Panc1 (cell line): ENCODE measurements at regions not wholly inside any gene's neighbourhood (a gene's known extent, or its start where the extent isn't known, plus 50 kb on each side); places are given as distances from the start of the nearest gene placed in this dataset.

Experiments
- ATAC-seq: fragments of 200-7000 bp; cut with Tn5 transposase; 2 replicates; pipeline ENCODE4 v1.9.1; 2020; ENCODE audit warnings: mild to moderate bottlenecking, moderate library complexity
- BruUV-seq: library from RNA; stranded (reverse); fragments of 400-500 nt; replicated peaks from 2 replicates; lab custom pipeline; 2021; lab: Mats Ljungman, UMichigan
- CTCF ChIA-PET: fragments of 300-600 bp; sonication (Branson Sonifier 250); formaldehyde crosslinking; loops from one replicate; lab custom pipeline; 2022; ENCODE audit warnings: antibody characterized with exemption; lab: Charles Lee
- POLR2A ChIA-PET: fragments of 300-600 bp; sonication (Branson Sonifier 250); formaldehyde crosslinking; loops from one replicate; lab custom pipeline; 2022; ENCODE audit warnings: antibody characterized with exemption; lab: Charles Lee
- DNase-seq: peaks from one replicate; pipeline ENCODE4 v3.0.0-alpha.2; 2010; ENCODE audit warnings: low read depth, low spot score
- H3K27ac ChIP-seq: 2 replicates; pipeline ENCODE4 v1.5.1; 2011; ENCODE audit warnings: mild to moderate bottlenecking, low read length, inconsistent platforms
- H3K27me3 ChIP-seq: fragments of 200-500 bp; sonication (Bioruptor generic); 2 replicates; pipeline ENCODE4 v1.6.0; 2014; ENCODE audit warnings: low read length, inconsistent platforms; ENCODE audit not compliant: control insufficient read depth, insufficient read depth
- H3K36me3 ChIP-seq: fragments of 200-500 bp; sonication (Bioruptor generic); 2 replicates; pipeline ENCODE4 v1.5.1; 2014; ENCODE audit warnings: inconsistent platforms, mild to moderate bottlenecking, low read length, moderate library complexity; ENCODE audit not compliant: control insufficient read depth, insufficient read depth
- H3K4me1 ChIP-seq: 2 replicates; pipeline ENCODE4 v1.5.1; 2011; ENCODE audit warnings: inconsistent platforms, mild to moderate bottlenecking, low read length, moderate library complexity; ENCODE audit not compliant: control insufficient read depth, insufficient read depth
- H3K4me3 ChIP-seq, 2 experiments: 2 replicates each; pipeline ENCODE4 v1.5.1; 2011 to 2012; ENCODE audit warnings: low read depth in 2 of 2, low read length in 2 of 2, mild to moderate bottlenecking in 2 of 2, inconsistent platforms in 1 of 2, moderate library complexity in 1 of 2
- H3K9me3 ChIP-seq: fragments of 200-500 bp; sonication (Bioruptor generic); 2 replicates; pipeline ENCODE4 v1.5.1; 2014; ENCODE audit warnings: low read depth, mild to moderate bottlenecking, inconsistent platforms, low read length, moderate library complexity; ENCODE audit not compliant: control insufficient read depth, insufficient read depth
- POLR2AphosphoS5 ChIP-seq: IDR thresholded peaks from 2 replicates; pipeline ENCODE4 v1.6.1; 2012; ENCODE audit warnings: mild to moderate bottlenecking, low read depth, low read length, moderate library complexity
- SIN3A ChIP-seq: IDR thresholded peaks from 2 replicates; pipeline ENCODE4 v1.6.1; 2012; ENCODE audit warnings: low read depth, mild to moderate bottlenecking, low read length, moderate library complexity, borderline replicate concordance; ENCODE audit not compliant: insufficient read depth
- TCF7L2 ChIP-seq: IDR thresholded peaks from 2 replicates; pipeline ENCODE4 v1.6.1; 2011; ENCODE audit warnings: mild to moderate bottlenecking, low read depth, low read length, inconsistent platforms
- in situ Hi-C: cut with HindIII; loops from 2 replicates; pipeline ENCODE4 v1.10.0; 2016; ENCODE audit warnings: low sequenced_read_pairs, low pct_unique_long_range_greater_than_20kb
- intact Hi-C: fragments of 100-400 bp; cut with micrococcal nuclease; formaldehyde crosslinking; loops from one replicate; pipeline ENCODE4 v1.10.0; 2022; ENCODE audit not compliant: unreplicated experiment
- TF ChIP-seq, protein P1 (sequence below), 2 experiments: IDR thresholded peaks; 2 replicates each; pipeline ENCODE4 v1.6.1; 2011 to 2012; ENCODE audit warnings: low read depth in 2 of 2, control low read depth in 1 of 2, low read length in 1 of 2, mild to moderate bottlenecking in 1 of 2, moderate library complexity in 1 of 2; ENCODE audit not compliant: insufficient read depth in 1 of 2
- TF ChIP-seq, protein P2 (sequence below): fragments of 450-650 bp; IDR thresholded peaks from 2 replicates; pipeline ENCODE4 v1.5.1; 2017; ENCODE audit warnings: mild to moderate bottlenecking

DNA sequence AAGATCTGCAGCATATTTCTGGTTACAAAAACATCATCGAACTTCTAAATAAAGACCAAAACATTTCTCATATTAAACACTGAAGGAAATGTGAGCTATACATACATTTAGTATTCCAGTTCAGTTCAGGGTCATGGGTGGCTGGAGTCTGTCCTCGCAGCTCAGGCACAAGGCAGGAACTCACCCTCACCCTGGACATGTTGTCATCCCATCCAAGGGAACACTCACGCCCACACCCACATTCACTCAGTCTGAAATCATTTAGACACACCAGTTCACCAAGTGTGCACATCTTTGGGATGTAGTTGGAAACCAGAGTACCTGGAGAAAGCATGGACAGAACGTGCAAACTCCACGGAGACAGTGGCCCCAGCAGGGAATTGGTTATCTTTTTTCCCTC, 481.0 kb downstream of the RASEF start:
- Histone ChIP-seq H3K36me3 (no peaks in the 10 kb centered on the region), H3K4me3 (no peak overlapping the region), H3K9me3 (no peaks in the 10 kb centered on the region), H3K27me3 (no peaks in the 10 kb centered on the region), H3K27ac (no peak overlapping the region), H3K4me1 (no peaks in the 10 kb centered on the region)
- in situ Hi-C loops, result no loop called here
- BruUV-seq, result no TSS peak
- ChIA-PET CTCF (no interaction called here), POLR2A (no interaction called here)
- DNase-seq, result no peak
- no peak for ATAC-seq
- intact Hi-C loops, result no loop called here
- no peak for TF ChIP-seq POLR2AphosphoS5
- TF ChIP-seq, protein P1, sequence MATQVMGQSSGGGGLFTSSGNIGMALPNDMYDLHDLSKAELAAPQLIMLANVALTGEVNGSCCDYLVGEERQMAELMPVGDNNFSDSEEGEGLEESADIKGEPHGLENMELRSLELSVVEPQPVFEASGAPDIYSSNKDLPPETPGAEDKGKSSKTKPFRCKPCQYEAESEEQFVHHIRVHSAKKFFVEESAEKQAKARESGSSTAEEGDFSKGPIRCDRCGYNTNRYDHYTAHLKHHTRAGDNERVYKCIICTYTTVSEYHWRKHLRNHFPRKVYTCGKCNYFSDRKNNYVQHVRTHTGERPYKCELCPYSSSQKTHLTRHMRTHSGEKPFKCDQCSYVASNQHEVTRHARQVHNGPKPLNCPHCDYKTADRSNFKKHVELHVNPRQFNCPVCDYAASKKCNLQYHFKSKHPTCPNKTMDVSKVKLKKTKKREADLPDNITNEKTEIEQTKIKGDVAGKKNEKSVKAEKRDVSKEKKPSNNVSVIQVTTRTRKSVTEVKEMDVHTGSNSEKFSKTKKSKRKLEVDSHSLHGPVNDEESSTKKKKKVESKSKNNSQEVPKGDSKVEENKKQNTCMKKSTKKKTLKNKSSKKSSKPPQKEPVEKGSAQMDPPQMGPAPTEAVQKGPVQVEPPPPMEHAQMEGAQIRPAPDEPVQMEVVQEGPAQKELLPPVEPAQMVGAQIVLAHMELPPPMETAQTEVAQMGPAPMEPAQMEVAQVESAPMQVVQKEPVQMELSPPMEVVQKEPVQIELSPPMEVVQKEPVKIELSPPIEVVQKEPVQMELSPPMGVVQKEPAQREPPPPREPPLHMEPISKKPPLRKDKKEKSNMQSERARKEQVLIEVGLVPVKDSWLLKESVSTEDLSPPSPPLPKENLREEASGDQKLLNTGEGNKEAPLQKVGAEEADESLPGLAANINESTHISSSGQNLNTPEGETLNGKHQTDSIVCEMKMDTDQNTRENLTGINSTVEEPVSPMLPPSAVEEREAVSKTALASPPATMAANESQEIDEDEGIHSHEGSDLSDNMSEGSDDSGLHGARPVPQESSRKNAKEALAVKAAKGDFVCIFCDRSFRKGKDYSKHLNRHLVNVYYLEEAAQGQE (IDR thresholded peaks at IDR 0.05; ENCODE audit: insufficient read depth in 1 of 2, low read depth in 2 of 2, low read length in 1 of 2), result no peak

DNA sequence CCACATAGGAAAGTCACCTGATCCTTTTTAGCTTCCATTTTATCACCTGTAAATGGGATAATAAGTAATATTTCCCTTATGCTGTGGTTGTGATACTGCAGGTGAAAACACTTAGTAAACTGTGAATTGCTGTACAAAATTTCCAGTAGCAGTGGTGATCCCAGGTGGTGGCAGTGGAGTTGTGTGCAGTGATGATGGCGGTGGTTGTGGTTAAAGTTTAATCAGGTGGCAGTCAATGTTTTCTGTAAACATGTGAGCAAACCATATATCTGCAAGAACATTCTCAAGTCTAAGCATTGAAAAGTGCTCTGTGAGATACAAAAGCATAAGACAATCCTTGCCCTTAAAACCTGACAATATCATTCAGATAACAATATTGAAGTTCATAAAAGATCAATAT, 480.2 kb downstream of the RASEF start:
- Histone ChIP-seq H3K9me3 (no peaks in the 10 kb centered on the region), H3K27ac (no peak overlapping the region), H3K36me3 (no peaks in the 10 kb centered on the region), H3K27me3 (no peaks in the 10 kb centered on the region), H3K4me3 (no peak overlapping the region), H3K4me1 (no peaks in the 10 kb centered on the region)
- no TSS peak for BruUV-seq
- no peak for ATAC-seq
- ChIA-PET CTCF (no interaction called here), POLR2A (no interaction called here)
- DNase-seq, result no peak
- TF ChIP-seq, protein P2, sequence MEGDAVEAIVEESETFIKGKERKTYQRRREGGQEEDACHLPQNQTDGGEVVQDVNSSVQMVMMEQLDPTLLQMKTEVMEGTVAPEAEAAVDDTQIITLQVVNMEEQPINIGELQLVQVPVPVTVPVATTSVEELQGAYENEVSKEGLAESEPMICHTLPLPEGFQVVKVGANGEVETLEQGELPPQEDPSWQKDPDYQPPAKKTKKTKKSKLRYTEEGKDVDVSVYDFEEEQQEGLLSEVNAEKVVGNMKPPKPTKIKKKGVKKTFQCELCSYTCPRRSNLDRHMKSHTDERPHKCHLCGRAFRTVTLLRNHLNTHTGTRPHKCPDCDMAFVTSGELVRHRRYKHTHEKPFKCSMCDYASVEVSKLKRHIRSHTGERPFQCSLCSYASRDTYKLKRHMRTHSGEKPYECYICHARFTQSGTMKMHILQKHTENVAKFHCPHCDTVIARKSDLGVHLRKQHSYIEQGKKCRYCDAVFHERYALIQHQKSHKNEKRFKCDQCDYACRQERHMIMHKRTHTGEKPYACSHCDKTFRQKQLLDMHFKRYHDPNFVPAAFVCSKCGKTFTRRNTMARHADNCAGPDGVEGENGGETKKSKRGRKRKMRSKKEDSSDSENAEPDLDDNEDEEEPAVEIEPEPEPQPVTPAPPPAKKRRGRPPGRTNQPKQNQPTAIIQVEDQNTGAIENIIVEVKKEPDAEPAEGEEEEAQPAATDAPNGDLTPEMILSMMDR, result no peak
- TF ChIP-seq TCF7L2, result no peak
- TF ChIP-seq, protein P1 (IDR thresholded peaks at IDR 0.05; ENCODE audit: insufficient read depth in 1 of 2, low read depth in 2 of 2, low read length in 1 of 2), result no peak
- no peak for TF ChIP-seq SIN3A
- no peak for TF ChIP-seq POLR2AphosphoS5
- in situ Hi-C loops, result no loop called here
- intact Hi-C loops, result no loop called here
